ENCODE measurements at regions not wholly inside any gene's neighbourhood (a gene's known extent, or its start where the extent isn't known, plus 50 kb on each side); places are given as distances from the start of the nearest gene placed in this dataset.

DNA sequence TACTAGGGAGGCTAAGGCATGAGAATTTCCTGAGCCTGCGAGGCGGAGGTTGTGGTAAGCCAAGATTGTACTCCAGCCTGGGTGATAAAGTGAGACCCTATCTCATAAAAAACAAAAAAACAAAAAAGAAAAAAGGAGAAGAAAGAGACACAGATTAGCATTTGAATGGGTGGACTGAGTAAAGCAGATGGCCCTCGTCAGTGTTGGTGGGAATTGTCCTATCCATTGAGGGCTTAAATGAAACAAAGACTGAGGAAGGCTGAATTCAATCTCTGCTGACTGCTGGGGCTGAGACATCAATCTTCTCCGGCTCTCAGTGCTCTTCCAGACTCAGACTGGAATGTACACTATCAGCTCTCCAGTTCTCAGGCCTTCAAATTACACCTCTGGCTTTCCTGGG, 136.8 kb downstream of the SLC7A11 start:
- no peak for DNase-seq
- Histone ChIP-seq H3K36me3 (no peaks in the 10 kb centered on the region), H3K27me3 (no peaks in the 10 kb centered on the region), H3K4me3 (no peak overlapping the region), H3K9ac (ENCODE audit: low read depth in 2 of 2, low read length in 2 of 2) (no peak overlapping the region), H3K4me1 (no peaks in the 10 kb centered on the region), H3K9me3 (no peaks in the 10 kb centered on the region), H3K27ac (no peak overlapping the region)
- TF ChIP-seq, protein P1, sequence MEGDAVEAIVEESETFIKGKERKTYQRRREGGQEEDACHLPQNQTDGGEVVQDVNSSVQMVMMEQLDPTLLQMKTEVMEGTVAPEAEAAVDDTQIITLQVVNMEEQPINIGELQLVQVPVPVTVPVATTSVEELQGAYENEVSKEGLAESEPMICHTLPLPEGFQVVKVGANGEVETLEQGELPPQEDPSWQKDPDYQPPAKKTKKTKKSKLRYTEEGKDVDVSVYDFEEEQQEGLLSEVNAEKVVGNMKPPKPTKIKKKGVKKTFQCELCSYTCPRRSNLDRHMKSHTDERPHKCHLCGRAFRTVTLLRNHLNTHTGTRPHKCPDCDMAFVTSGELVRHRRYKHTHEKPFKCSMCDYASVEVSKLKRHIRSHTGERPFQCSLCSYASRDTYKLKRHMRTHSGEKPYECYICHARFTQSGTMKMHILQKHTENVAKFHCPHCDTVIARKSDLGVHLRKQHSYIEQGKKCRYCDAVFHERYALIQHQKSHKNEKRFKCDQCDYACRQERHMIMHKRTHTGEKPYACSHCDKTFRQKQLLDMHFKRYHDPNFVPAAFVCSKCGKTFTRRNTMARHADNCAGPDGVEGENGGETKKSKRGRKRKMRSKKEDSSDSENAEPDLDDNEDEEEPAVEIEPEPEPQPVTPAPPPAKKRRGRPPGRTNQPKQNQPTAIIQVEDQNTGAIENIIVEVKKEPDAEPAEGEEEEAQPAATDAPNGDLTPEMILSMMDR (IDR thresholded peaks at IDR 0.05), result no peak
- intact Hi-C loops (cut with DNase I), result no loop called here

DNA sequence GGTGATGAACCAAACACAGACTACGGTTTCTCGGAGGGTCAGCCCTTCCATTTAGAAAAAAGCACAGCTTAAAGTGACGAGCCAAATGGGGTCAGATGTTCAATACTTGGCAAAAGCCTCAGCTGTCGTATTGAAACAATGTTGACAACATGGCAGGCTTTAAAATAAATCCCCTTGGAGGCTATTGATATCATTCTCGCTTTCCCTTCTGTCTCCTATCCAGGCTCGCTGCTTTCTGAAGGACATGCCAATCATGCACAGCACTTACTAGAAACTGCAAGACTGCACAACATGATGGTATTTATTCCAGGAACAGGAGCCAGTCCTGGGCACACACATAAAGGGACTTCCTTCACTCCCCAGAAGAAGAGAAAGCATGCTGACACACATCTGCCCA, 137.9 kb downstream of the SLC7A11 start:
- H3K9ac ChIP-seq (ENCODE audit: low read depth in 2 of 2, low read length in 2 of 2), result no peak overlapping the region
- no peaks in the 10 kb centered on the region for H3K27me3 ChIP-seq
- no peak overlapping the region for H3K4me3 ChIP-seq
- no peaks in the 10 kb centered on the region for H3K36me3 ChIP-seq
- intact Hi-C loops (cut with DNase I), result no loop called here
- H3K4me1 ChIP-seq, result no peaks in the 10 kb centered on the region
- H3K27ac ChIP-seq, result no peak overlapping the region
- no peak for DNase-seq
- no peaks in the 10 kb centered on the region for H3K9me3 ChIP-seq
- TF ChIP-seq, protein P1 (IDR thresholded peaks at IDR 0.05), result no peak

DNA sequence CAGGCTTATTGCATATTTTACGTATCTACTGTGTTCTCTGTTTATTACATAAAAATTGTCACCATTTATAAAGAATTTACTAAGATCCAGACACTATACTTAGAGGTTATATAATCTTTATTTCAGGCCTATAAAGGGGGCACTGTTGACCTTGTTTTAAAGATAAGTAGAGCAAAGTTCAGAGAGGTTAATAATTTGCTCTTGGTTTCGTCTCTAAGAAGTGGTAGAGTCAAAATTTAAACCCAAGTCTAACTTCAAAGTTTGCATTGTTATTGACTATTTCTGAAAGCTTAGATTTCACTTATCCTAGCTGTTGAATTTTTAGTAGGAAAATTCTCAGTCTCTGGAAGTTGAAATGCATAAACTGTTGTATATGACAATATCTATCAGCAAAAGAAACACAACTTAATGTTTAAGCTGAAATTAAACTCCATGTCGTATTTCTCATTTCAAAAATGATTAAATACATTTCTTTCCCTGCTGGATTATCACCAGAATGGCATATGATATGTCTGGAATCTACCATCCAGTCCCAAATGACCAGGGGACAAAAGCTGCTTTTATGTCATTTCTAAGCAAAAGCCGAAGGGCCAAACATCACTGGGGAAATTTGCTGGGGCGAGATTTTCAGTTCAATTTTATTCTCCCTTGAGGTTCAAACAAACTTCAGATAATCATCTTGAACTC, 138.4 kb downstream of the SLC7A11 start:
- H3K27me3 ChIP-seq, result no peaks in the 10 kb centered on the region
- H3K36me3 ChIP-seq, result no peaks in the 10 kb centered on the region
- intact Hi-C loops (cut with DNase I), result no loop called here
- H3K27ac ChIP-seq, result no peak overlapping the region
- H3K4me1 ChIP-seq, result no peaks in the 10 kb centered on the region
- TF ChIP-seq, protein P1 (IDR thresholded peaks at IDR 0.05), result no peak
- no peaks in the 10 kb centered on the region for H3K9me3 ChIP-seq
- DNase-seq, result no peak
- no peak overlapping the region for H3K4me3 ChIP-seq
- no peak overlapping the region for H3K9ac ChIP-seq (ENCODE audit: low read depth in 2 of 2, low read length in 2 of 2)

DNA sequence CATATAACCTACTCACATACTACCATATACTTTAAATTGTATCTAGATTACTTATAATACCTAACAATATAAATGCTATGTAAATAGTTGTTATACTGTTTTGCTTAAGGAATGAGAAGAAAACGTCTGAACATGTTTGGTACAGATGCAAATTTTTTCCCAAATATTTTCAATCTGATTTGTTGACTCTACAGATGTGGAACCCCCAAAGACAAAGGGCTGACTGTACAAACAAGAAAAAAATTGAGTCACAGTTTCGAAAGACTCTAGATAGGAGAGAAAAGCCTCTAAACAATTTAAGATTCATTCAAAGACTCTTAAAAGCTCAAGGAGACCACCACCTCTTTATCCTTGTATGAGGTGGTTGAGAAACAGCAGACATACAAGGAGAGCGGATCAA, 142.8 kb downstream of the SLC7A11 start:
- H3K27me3 ChIP-seq, result no peaks in the 10 kb centered on the region
- no peaks in the 10 kb centered on the region for H3K4me1 ChIP-seq
- no peak for DNase-seq
- TF ChIP-seq, protein P1 (IDR thresholded peaks at IDR 0.05), result no peak
- no peak overlapping the region for H3K9ac ChIP-seq (ENCODE audit: low read depth in 2 of 2, low read length in 2 of 2)
- H3K36me3 ChIP-seq, result no peaks in the 10 kb centered on the region
- H3K4me3 ChIP-seq, result no peak overlapping the region
- no peaks in the 10 kb centered on the region for H3K9me3 ChIP-seq
- intact Hi-C loops (cut with DNase I), result no loop called here
- H3K27ac ChIP-seq, result no peak overlapping the region

DNA sequence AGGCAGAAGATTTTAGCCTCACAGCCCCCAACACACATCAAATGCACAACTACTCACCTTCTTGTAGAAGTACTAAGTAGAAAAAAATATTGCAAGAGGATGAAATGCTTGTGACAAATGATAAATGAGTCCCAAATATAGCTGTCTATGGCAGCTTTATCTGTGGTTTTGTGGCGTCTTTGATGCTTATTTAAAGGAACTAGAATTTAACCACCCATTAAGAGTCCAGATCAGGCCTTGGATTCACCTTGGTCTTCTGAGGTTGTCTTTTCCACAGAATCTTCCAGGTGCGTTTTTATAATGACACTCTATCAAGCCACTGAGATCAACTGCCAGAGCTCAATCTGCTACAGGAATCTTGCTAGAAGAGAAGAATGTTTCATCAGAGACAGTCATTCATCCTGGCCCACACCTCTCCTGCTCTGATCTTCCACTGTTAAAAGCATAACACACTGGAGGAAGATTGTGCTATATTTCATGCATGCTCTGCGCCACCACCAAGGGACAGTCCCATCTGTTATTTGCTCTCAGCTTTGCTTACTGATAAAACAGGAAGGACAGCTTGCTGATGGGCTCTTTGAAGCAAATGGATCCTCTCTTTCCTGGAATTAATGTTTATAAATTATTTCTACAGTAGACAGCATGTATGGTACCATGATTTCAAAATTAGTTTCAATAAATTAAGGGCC, 144.1 kb downstream of the SLC7A11 start:
- H3K9ac ChIP-seq (ENCODE audit: low read depth in 2 of 2, low read length in 2 of 2), result no peak overlapping the region
- no peaks in the 10 kb centered on the region for H3K27me3 ChIP-seq
- no peaks in the 10 kb centered on the region for H3K36me3 ChIP-seq
- TF ChIP-seq, protein P1 (IDR thresholded peaks at IDR 0.05), result no peak
- no peaks in the 10 kb centered on the region for H3K4me1 ChIP-seq
- no peaks in the 10 kb centered on the region for H3K9me3 ChIP-seq
- intact Hi-C loops (cut with DNase I), result no loop called here
- H3K4me3 ChIP-seq, result no peak overlapping the region
- H3K27ac ChIP-seq, result no peak overlapping the region
- no peak for DNase-seq
